HEK293 (cell line): ENCODE measurements at regions not wholly inside any gene's neighbourhood (a gene's known extent, or its start where the extent isn't known, plus 50 kb on each side); places are given as distances from the start of the nearest gene placed in this dataset.

ENCODE experiments used
- CTCF ChIA-PET: fragments of 350-600 bp; formaldehyde crosslinking; extraction: SDS; loops from one replicate; lab custom pipeline; 2021; ENCODE audit warnings: antibody characterized with exemption; lab: Yijun Ruan, JAX
- POLR2A ChIA-PET: fragments of 300-600 bp; formaldehyde crosslinking; extraction: SDS; loops from one replicate; lab custom pipeline; 2020; ENCODE audit warnings: antibody characterized with exemption, inconsistent platforms; lab: Yijun Ruan, JAX
- H3K27ac ChIP-seq: fragments of 200-500 bp; sonication (Bioruptor generic); 2 replicates; pipeline ENCODE4 v1.5.1; 2014; ENCODE audit warnings: low read depth, low read length, control low read depth, inconsistent platforms; ENCODE audit errors: extremely low read depth
- H3K36me3 ChIP-seq, 2 experiments: fragments of 200-500 bp in 1 of 2; sonication (Bioruptor generic) in 1 of 2; 1 replicate in 1 of 2; 2 replicates in 1 of 2; pipeline ENCODE4 v1.5.1; 2014 to 2017; ENCODE audit warnings: inconsistent platforms in 2 of 2, low read length in 2 of 2; ENCODE audit not compliant: control insufficient read depth in 2 of 2, insufficient read depth in 1 of 2
- H3K4me1 ChIP-seq: fragments of 200-500 bp; sonication (Bioruptor generic); 2 replicates; pipeline ENCODE4 v1.5.1; 2014; ENCODE audit warnings: mild to moderate bottlenecking, low read length, inconsistent platforms; ENCODE audit not compliant: control insufficient read depth, insufficient read depth
- H3K4me3 ChIP-seq: 2 replicates; pipeline ENCODE4 v1.5.1; 2011; ENCODE audit warnings: low read depth, mild to moderate bottlenecking, control low read depth, low read length, moderate library complexity
- H3K9me3 ChIP-seq: fragments of 200-500 bp; sonication (Bioruptor generic); 2 replicates; pipeline ENCODE4 v1.5.1; 2014; ENCODE audit warnings: low read depth, low read length, inconsistent platforms; ENCODE audit not compliant: control insufficient read depth, insufficient read depth
- HOXC10 ChIP-seq: sonication (generic); formaldehyde crosslinking; IDR thresholded peaks from 2 replicates; pipeline ENCODE4 v1.8.1; 2023; ENCODE audit warnings: mild to moderate bottlenecking, missing genetic modification reagents
- INSM2 ChIP-seq: fragments of 450-650 bp; formaldehyde crosslinking; IDR thresholded peaks from 2 replicates; pipeline ENCODE4 v1.5.1; 2016; ENCODE audit warnings: missing biosample characterization, missing genetic modification characterization
- KLF7 ChIP-seq: fragments of 450-650 bp; formaldehyde crosslinking; IDR thresholded peaks from 2 replicates; pipeline ENCODE4 v1.5.1; 2016; ENCODE audit warnings: missing biosample characterization, missing genetic modification characterization, borderline replicate concordance
- KLF8 ChIP-seq: fragments of 450-650 bp; formaldehyde crosslinking; IDR thresholded peaks from 2 replicates; pipeline ENCODE4 v1.5.1; 2016; ENCODE audit warnings: missing biosample characterization, missing genetic modification characterization
- YY1 ChIP-seq: fragments of 450-650 bp; formaldehyde crosslinking; IDR thresholded peaks from 2 replicates; pipeline ENCODE4 v1.5.1; 2018; ENCODE audit warnings: missing biosample characterization, missing genetic modification characterization
- ZFP3 ChIP-seq: fragments of 450-650 bp; formaldehyde crosslinking; IDR thresholded peaks from 2 replicates; pipeline ENCODE4 v1.5.1; 2016; ENCODE audit warnings: low read depth, missing biosample characterization, missing genetic modification characterization
- ZNF16 ChIP-seq: fragments of 450-650 bp; formaldehyde crosslinking; IDR thresholded peaks from 2 replicates; pipeline ENCODE4 v1.5.1; 2016; ENCODE audit warnings: low read depth, missing biosample characterization, missing genetic modification characterization
- ZNF324 ChIP-seq: fragments of 450-650 bp; formaldehyde crosslinking; IDR thresholded peaks from 2 replicates; pipeline ENCODE4 v1.5.1; 2016; ENCODE audit warnings: missing biosample characterization, missing genetic modification characterization
- ZNF354C ChIP-seq: fragments of 450-650 bp; formaldehyde crosslinking; IDR thresholded peaks from 2 replicates; pipeline ENCODE4 v1.5.1; 2016; ENCODE audit warnings: missing biosample characterization, missing genetic modification characterization, low read depth, borderline replicate concordance
- ZNF394 ChIP-seq: fragments of 450-650 bp; formaldehyde crosslinking; IDR thresholded peaks from 2 replicates; pipeline ENCODE4 v1.5.1; 2016; ENCODE audit warnings: missing biosample characterization, missing genetic modification characterization, mild to moderate bottlenecking, moderate library complexity, borderline replicate concordance
- ZNF555 ChIP-seq: fragments of 450-650 bp; formaldehyde crosslinking; conservative IDR thresholded peaks from 2 replicates; pipeline ENCODE4 v1.5.1; 2017; ENCODE audit warnings: missing biosample characterization, mild to moderate bottlenecking, missing genetic modification characterization, inconsistent platforms
- ZNF626 ChIP-seq: fragments of 450-650 bp; sonication (Bioruptor Pico); formaldehyde crosslinking; IDR thresholded peaks from 2 replicates; pipeline ENCODE4 v1.5.1; 2018; ENCODE audit warnings: missing biosample characterization, missing genetic modification characterization, inconsistent platforms
- ZNF645 ChIP-seq: fragments of 450-650 bp; formaldehyde crosslinking; IDR thresholded peaks from 2 replicates; pipeline ENCODE4; 2016; ENCODE audit warnings: missing biosample characterization, missing genetic modification characterization
- ZNF654 ChIP-seq: fragments of 450-650 bp; formaldehyde crosslinking; IDR thresholded peaks from 2 replicates; pipeline ENCODE4 v1.5.1; 2016; ENCODE audit warnings: low read depth, missing biosample characterization, missing genetic modification characterization
- ZNF658 ChIP-seq: fragments of 450-650 bp; formaldehyde crosslinking; IDR thresholded peaks from 2 replicates; pipeline ENCODE4; 2016; ENCODE audit warnings: missing biosample characterization, missing genetic modification characterization
- ZNF76 ChIP-seq: fragments of 450-650 bp; formaldehyde crosslinking; IDR thresholded peaks from 2 replicates; pipeline ENCODE4; 2016; ENCODE audit warnings: low read depth, missing biosample characterization, missing genetic modification characterization, borderline replicate concordance
- TF ChIP-seq, protein P1 (sequence below): fragments of 450-650 bp; formaldehyde crosslinking; IDR thresholded peaks from 2 replicates; pipeline ENCODE4 v1.5.1; 2016; ENCODE audit warnings: missing biosample characterization, missing genetic modification characterization
- TF ChIP-seq, protein P2 (sequence below): fragments of 450-650 bp; formaldehyde crosslinking; IDR thresholded peaks from 2 replicates; pipeline ENCODE4 v1.5.1; 2016; ENCODE audit warnings: missing biosample characterization, missing genetic modification characterization
- TF ChIP-seq, protein P3 (sequence below): fragments of 450-650 bp; formaldehyde crosslinking; IDR thresholded peaks from 2 replicates; pipeline ENCODE4 v1.5.1; 2016; ENCODE audit warnings: missing biosample characterization, missing genetic modification characterization
- TF ChIP-seq, protein P4 (sequence below): fragments of 450-650 bp; formaldehyde crosslinking; IDR thresholded peaks from 2 replicates; pipeline ENCODE4 v1.5.1; 2016; ENCODE audit warnings: missing biosample characterization, missing genetic modification characterization, borderline replicate concordance

- TF ChIP-seq ZNF394: no peak
- TF ChIP-seq, protein P1, sequence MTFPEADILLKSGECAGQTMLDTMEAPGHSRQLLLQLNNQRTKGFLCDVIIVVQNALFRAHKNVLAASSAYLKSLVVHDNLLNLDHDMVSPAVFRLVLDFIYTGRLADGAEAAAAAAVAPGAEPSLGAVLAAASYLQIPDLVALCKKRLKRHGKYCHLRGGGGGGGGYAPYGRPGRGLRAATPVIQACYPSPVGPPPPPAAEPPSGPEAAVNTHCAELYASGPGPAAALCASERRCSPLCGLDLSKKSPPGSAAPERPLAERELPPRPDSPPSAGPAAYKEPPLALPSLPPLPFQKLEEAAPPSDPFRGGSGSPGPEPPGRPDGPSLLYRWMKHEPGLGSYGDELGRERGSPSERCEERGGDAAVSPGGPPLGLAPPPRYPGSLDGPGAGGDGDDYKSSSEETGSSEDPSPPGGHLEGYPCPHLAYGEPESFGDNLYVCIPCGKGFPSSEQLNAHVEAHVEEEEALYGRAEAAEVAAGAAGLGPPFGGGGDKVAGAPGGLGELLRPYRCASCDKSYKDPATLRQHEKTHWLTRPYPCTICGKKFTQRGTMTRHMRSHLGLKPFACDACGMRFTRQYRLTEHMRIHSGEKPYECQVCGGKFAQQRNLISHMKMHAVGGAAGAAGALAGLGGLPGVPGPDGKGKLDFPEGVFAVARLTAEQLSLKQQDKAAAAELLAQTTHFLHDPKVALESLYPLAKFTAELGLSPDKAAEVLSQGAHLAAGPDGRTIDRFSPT (tag by site-specific recombination): no peak
- TF ChIP-seq KLF8 (tag by site-specific recombination): no peak
- TF ChIP-seq ZNF76 (tag by site-specific recombination): no peak
- no peak for TF ChIP-seq YY1 (tag by site-specific recombination)
- TF ChIP-seq KLF7 (tag by site-specific recombination): no peak
These were observed 335.5 kb upstream of the POU3F2 start (continued) for GRCh38 chr6:98498866-98499265.

DNA sequence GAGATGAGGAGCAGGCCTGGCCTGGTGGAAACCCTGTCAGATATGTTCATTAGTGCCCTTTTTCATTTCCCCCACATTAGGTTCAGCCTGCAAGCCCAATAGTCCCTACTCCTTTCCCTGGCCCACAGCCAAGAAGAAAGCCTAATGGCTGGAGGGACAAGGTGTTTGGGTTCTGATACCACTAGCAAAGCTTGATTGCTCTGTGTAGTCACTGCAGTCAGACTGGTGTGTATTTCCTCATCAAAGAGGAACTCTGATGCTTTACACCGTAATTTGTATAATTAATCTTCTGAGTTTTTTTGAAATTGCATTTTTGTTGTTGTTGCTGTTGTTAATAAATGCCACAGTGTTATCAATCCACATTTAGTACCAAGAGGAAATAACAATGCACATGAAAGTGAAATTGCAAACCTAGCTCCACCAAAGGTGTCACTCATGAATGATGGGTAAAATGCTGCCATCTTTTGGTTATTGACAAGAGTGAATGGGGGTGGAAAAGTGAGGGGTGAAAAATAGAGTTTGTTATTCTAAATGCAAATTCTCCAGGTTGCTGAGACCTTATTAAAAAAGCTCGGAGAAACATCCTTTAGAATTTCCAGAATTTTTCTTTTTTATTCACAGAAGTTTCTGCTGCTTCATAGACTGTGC lies 320.2 kb upstream of the POU3F2 start:
- Histone ChIP-seq H3K4me1 (no peaks in the 10 kb centered on the region), H3K27ac (no peak overlapping the region), H3K4me3 (no peak overlapping the region), H3K36me3 (no peaks in the 10 kb centered on the region), H3K9me3 (no peaks in the 10 kb centered on the region)
- TF ChIP-seq ZNF645 (tag by site-specific recombination) (no peak), HOXC10 (CRISPR knock-in tag) (no peak), ZNF16 (no peak), ZNF654 (tag by site-specific recombination) (0 out of 2 replicates have a peak, but pooled peaks have one; percentile 12), ZNF626 (tag by site-specific recombination) (no peak), ZFP3 (no peak)
- TF ChIP-seq, protein P2, sequence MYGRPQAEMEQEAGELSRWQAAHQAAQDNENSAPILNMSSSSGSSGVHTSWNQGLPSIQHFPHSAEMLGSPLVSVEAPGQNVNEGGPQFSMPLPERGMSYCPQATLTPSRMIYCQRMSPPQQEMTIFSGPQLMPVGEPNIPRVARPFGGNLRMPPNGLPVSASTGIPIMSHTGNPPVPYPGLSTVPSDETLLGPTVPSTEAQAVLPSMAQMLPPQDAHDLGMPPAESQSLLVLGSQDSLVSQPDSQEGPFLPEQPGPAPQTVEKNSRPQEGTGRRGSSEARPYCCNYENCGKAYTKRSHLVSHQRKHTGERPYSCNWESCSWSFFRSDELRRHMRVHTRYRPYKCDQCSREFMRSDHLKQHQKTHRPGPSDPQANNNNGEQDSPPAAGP: no peak
- TF ChIP-seq, protein P3, sequence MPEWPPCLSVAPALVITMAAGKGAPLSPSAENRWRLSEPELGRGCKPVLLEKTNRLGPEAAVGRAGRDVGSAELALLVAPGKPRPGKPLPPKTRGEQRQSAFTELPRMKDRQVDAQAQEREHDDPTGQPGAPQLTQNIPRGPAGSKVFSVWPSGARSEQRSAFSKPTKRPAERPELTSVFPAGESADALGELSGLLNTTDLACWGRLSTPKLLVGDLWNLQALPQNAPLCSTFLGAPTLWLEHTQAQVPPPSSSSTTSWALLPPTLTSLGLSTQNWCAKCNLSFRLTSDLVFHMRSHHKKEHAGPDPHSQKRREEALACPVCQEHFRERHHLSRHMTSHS (tag by site-specific recombination): no peak
- ChIA-PET POLR2A (no interaction called here), CTCF (interaction anchor here (0.8 to 1.1 kb wide), 4 partner anchors 9 to 638 kb away, joined by 3 to 4 read pairs (median 3); no protein-coding TSS in a partner anchor)

GRCh38 chr6:98514796-98515195 lies 319.6 kb upstream of the POU3F2 start:
- H3K27ac ChIP-seq: no peak overlapping the region
- ChIA-PET POLR2A (no interaction called here), CTCF (interaction anchor here (0.6 to 1.1 kb wide), 3 partner anchors 10 to 38 kb away, joined by 3 read pairs; no protein-coding TSS in a partner anchor)
- no peaks in the 10 kb centered on the region for H3K36me3 ChIP-seq
- no peaks in the 10 kb centered on the region for H3K4me1 ChIP-seq
- H3K9me3 ChIP-seq: no peaks in the 10 kb centered on the region; the same call in 1 of the 2 replicates
- H3K4me3 ChIP-seq: no peak overlapping the region
- TF ChIP-seq ZNF626 (tag by site-specific recombination): no peak
- no peak for TF ChIP-seq ZNF324 (tag by site-specific recombination)
- TF ChIP-seq ZNF555 (tag by site-specific recombination): no peak
- TF ChIP-seq INSM2: no peak
- TF ChIP-seq, protein P4, sequence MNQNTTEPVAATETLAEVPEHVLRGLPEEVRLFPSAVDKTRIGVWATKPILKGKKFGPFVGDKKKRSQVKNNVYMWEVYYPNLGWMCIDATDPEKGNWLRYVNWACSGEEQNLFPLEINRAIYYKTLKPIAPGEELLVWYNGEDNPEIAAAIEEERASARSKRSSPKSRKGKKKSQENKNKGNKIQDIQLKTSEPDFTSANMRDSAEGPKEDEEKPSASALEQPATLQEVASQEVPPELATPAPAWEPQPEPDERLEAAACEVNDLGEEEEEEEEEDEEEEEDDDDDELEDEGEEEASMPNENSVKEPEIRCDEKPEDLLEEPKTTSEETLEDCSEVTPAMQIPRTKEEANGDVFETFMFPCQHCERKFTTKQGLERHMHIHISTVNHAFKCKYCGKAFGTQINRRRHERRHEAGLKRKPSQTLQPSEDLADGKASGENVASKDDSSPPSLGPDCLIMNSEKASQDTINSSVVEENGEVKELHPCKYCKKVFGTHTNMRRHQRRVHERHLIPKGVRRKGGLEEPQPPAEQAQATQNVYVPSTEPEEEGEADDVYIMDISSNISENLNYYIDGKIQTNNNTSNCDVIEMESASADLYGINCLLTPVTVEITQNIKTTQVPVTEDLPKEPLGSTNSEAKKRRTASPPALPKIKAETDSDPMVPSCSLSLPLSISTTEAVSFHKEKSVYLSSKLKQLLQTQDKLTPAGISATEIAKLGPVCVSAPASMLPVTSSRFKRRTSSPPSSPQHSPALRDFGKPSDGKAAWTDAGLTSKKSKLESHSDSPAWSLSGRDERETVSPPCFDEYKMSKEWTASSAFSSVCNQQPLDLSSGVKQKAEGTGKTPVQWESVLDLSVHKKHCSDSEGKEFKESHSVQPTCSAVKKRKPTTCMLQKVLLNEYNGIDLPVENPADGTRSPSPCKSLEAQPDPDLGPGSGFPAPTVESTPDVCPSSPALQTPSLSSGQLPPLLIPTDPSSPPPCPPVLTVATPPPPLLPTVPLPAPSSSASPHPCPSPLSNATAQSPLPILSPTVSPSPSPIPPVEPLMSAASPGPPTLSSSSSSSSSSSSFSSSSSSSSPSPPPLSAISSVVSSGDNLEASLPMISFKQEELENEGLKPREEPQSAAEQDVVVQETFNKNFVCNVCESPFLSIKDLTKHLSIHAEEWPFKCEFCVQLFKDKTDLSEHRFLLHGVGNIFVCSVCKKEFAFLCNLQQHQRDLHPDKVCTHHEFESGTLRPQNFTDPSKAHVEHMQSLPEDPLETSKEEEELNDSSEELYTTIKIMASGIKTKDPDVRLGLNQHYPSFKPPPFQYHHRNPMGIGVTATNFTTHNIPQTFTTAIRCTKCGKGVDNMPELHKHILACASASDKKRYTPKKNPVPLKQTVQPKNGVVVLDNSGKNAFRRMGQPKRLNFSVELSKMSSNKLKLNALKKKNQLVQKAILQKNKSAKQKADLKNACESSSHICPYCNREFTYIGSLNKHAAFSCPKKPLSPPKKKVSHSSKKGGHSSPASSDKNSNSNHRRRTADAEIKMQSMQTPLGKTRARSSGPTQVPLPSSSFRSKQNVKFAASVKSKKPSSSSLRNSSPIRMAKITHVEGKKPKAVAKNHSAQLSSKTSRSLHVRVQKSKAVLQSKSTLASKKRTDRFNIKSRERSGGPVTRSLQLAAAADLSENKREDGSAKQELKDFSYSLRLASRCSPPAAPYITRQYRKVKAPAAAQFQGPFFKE: no peak
- no peak for TF ChIP-seq ZNF354C
- TF ChIP-seq ZNF658 (tag by site-specific recombination): no peak
